ENCODE measurements at regions not wholly inside any gene's neighbourhood (a gene's known extent, or its start where the extent isn't known, plus 50 kb on each side); places are given as distances from the start of the nearest gene placed in this dataset.

DNA sequence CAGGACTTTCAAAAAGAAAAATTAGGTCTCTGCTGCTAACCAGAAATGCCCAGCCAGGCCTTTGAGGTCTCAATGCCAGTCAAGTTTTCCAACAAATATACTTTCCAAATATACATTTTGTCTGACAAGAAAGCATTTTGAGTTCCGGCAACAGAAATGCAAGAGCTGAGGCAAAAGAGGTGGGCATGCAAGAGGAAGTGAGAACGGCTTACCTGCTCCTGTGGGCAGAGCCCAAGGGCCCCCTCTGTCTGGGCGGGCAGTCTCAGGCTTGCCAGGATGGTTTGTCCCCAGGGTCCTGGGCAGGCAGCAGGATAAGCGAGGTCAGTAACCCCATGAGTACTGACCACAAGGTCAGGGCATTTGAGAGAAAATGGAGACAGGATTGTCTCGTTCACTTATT lies 136.1 kb upstream of the TOPAZ1 start:
- DNase-seq (ENCODE audit: low spot score in 2 of 2), result no peak
- Histone ChIP-seq H3K36me3 (replicated peaks) (no peaks in the 10 kb centered on the region), H3K9me3 (no peaks in the 10 kb centered on the region), H3K4me3 (no peak overlapping the region), H3K27me3 (ENCODE audit: low read depth) (no peaks in the 10 kb centered on the region), H3K4me1 (no peaks in the 10 kb centered on the region)
- in situ Hi-C loops (cut with MboI; ENCODE audit: low sequenced_read_pairs), result no loop called here

DNA sequence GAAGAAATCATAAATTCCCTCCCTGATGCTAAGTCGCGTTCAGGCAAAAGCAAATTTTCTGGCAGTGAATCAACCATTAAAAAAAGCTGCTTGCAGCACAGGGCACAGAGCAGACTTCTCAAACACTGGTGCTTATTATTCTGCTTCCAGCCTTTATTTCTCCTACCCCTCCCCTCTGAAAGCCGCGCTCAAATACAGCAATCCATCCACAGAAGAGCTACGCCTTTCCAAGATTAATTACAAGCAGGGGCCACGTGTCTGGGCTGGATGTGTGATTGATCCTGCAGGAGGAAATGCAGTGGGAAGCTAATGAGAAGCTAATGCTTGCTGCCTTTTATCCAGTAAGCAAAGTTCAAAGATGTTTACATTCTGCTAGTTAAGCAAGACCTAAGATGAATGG lies 134.9 kb upstream of the TOPAZ1 start:
- H3K9me3 ChIP-seq, result no peaks in the 10 kb centered on the region
- H3K4me1 ChIP-seq, result no peaks in the 10 kb centered on the region
- in situ Hi-C loops (cut with MboI; ENCODE audit: low sequenced_read_pairs), result no loop called here
- no peak overlapping the region for H3K4me3 ChIP-seq
- H3K36me3 ChIP-seq (replicated peaks), result no peaks in the 10 kb centered on the region
- no peaks in the 10 kb centered on the region for H3K27me3 ChIP-seq (ENCODE audit: low read depth)
- no peak for DNase-seq (ENCODE audit: low spot score in 2 of 2)

DNA sequence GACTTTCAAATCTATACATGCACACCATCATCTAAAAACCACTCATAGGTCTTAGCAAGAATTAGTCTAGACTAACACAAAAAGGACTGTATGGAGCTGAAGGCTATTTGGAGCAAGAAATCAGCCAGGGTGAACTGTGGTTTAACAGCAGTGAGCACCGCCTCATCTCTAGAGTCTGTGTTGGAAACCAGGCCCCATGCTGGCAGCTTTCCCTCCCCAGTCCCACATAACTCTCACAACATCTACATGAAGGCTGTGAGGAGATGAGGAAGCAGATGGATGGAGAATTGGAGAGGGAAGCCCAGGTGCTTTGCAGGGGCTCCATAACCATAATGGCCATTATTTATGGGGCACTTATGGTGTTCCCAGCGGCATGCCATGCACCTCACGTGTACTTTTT lies 133.2 kb upstream of the TOPAZ1 start:
- Histone ChIP-seq H3K27me3 (ENCODE audit: low read depth) (no peaks in the 10 kb centered on the region), H3K9me3 (no peaks in the 10 kb centered on the region), H3K36me3 (replicated peaks) (no peaks in the 10 kb centered on the region), H3K4me3 (no peak overlapping the region), H3K4me1 (no peaks in the 10 kb centered on the region)
- no peak for DNase-seq (ENCODE audit: low spot score in 2 of 2)
- in situ Hi-C loops (cut with MboI; ENCODE audit: low sequenced_read_pairs), result no loop called here

DNA sequence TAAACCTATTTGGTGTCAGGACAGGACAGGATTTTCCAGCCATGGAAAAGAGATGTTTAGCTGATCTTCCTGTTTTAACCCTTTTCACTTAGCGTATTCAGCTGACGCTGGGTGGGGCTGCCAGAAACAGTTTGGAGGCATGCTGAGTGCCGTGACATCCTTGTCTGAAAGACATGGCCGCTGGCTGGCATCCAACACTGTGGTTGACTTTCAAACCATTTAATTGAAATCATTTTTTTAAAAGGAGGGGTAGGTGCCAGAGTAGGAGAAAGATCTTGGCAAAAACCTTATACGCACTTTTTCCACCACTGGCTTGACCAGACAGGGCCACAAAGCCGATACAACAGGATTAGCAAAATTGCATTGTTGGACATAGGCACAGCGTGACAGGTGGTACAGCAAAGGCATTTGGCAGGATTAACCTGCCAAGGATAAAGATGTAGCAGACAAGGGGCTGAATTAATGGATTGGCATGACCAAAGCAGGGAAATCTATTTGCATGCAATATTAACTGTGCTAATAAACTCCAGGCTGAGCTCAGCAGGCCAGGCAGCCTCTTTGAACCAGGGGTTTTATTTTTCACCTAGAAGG lies 131.8 kb upstream of the TOPAZ1 start:
- Histone ChIP-seq H3K4me1 (no peaks in the 10 kb centered on the region), H3K4me3 (no peak overlapping the region), H3K36me3 (replicated peaks) (no peaks in the 10 kb centered on the region), H3K27me3 (ENCODE audit: low read depth) (no peaks in the 10 kb centered on the region), H3K9me3 (no peaks in the 10 kb centered on the region)
- in situ Hi-C loops (cut with MboI; ENCODE audit: low sequenced_read_pairs), result no loop called here
- no peak for DNase-seq (ENCODE audit: low spot score in 2 of 2)

DNA sequence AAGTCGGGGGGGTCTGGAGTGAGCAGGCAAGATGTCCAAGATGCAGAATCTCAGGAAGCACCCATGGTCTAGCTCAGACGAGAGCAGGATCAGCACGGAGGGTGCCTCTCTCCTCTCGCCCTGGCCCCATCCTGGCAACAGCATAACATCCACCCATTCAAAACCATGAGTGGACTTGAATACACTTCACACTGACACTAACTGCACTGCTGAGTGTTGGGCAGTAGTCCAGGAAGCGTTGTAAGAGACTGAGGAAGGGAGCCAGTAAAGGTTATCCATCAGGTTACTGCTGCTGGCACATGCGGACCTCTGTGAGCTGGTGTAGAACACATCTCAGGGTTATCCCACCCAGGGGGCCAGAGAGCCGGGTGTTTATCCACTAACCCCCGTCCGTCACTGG lies 131.0 kb upstream of the TOPAZ1 start:
- no peaks in the 10 kb centered on the region for H3K27me3 ChIP-seq (ENCODE audit: low read depth)
- H3K4me3 ChIP-seq, result no peak overlapping the region
- no peaks in the 10 kb centered on the region for H3K4me1 ChIP-seq
- in situ Hi-C loops (cut with MboI; ENCODE audit: low sequenced_read_pairs), result no loop called here
- H3K36me3 ChIP-seq (replicated peaks), result no peaks in the 10 kb centered on the region
- no peaks in the 10 kb centered on the region for H3K9me3 ChIP-seq
- no peak for DNase-seq (ENCODE audit: low spot score in 2 of 2)

DNA sequence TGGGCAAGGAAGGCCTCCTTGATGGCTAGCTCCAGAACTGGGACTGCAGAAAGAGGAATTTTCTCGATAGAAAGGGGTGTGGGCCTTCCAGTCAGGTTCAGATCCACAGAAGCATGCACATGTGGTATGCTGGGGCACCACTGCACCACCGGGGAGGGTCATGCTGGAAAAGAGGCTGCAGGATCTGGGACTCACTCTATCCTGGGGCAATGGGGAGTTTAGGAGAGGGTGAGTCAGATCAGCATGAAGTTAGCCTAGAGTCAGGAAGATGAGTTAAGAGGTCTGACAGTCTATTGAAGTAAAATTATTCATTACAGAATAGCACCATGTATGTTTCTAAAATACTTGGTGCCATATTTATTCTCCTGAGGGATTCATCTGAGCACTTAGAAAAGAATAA lies 130.2 kb upstream of the TOPAZ1 start:
- in situ Hi-C loops (cut with MboI; ENCODE audit: low sequenced_read_pairs), result no loop called here

DNA sequence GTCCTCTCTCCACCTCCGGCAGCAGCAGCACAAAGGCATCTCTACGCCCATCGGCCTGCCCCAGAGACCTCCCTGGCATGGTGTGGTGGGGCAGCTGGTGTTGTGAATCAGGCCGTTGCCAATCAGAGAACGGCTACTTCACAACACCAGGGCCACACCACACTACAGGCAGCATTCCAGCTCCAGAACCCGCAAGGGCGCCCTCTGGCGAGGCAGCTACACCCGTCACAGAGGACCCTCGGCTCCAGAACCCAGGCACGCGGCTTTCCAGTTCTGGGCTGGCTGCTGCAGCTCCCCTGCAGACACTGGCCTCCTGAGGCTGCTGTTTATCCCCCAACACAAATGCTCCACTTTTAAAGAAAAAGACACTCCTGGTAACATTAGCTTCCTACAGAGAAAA lies 127.5 kb upstream of the TOPAZ1 start:
- no peak overlapping the region for H3K4me3 ChIP-seq
- H3K36me3 ChIP-seq (replicated peaks), result no peaks in the 10 kb centered on the region
- H3K9me3 ChIP-seq, result no peaks in the 10 kb centered on the region
- peak in 1 of 2 experiments; percentile 46 for DNase-seq (ENCODE audit: low spot score in 2 of 2)
- H3K27me3 ChIP-seq (ENCODE audit: low read depth), result no peaks in the 10 kb centered on the region
- in situ Hi-C loops (cut with MboI; ENCODE audit: low sequenced_read_pairs), result no loop called here
- no peaks in the 10 kb centered on the region for H3K4me1 ChIP-seq

More for the DNA sequence above, 130.2 kb upstream of the TOPAZ1 start:
- no peaks in the 10 kb centered on the region for H3K27me3 ChIP-seq (ENCODE audit: low read depth)
- H3K4me3 ChIP-seq, result no peak overlapping the region
- H3K4me1 ChIP-seq, result no peaks in the 10 kb centered on the region
- H3K9me3 ChIP-seq, result no peaks in the 10 kb centered on the region
- H3K36me3 ChIP-seq (replicated peaks), result no peaks in the 10 kb centered on the region
- DNase-seq (ENCODE audit: low spot score in 2 of 2), result no peak

DNA sequence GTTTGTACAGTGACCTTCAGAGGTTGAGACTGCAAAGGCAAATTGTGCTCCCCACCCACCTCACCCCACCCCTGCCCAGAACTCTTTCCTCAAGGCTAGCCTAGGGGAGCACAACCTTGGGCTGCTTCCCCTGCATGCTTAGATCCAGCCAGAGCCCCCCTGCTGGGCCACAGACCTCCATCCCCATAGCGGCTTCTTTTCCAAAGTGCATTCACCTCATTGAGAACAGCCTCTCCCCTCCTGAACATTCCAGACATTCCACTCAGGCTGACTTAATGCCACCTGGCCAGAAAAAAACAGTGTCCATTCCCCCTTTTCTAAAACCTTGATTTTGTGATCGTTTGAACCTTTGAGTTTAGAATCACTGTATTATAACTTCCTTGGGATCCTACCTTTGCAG lies 124.4 kb upstream of the TOPAZ1 start:
- no peaks in the 10 kb centered on the region for H3K9me3 ChIP-seq
- DNase-seq (ENCODE audit: low spot score in 2 of 2), result no peak
- no peaks in the 10 kb centered on the region for H3K4me1 ChIP-seq
- H3K36me3 ChIP-seq (replicated peaks), result no peaks in the 10 kb centered on the region
- H3K4me3 ChIP-seq, result no peak overlapping the region
- no peaks in the 10 kb centered on the region for H3K27me3 ChIP-seq (ENCODE audit: low read depth)
- in situ Hi-C loops (cut with MboI; ENCODE audit: low sequenced_read_pairs), result no loop called here

DNA sequence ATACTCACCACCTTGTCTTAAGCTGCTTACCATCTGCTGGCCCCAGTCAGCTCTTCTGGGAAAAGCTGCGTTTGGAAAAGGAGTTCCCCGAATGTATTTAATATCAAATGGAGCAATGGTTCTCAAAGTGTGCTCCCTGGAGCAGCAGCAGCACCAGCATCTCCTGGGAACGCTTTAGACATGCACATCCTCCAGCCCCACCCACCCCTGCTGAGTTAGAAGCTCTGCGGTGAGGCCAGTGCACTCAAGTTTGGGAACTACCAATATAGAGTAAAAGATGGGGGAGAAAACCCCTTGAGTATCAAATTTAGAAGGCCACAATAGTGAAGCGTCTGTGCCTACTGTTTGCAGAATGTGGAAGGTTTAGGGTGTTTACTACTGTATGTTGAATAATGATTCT lies 124.0 kb upstream of the TOPAZ1 start:
- DNase-seq (ENCODE audit: low spot score in 2 of 2), result no peak
- H3K27me3 ChIP-seq (ENCODE audit: low read depth), result no peaks in the 10 kb centered on the region
- H3K4me3 ChIP-seq, result no peak overlapping the region
- in situ Hi-C loops (cut with MboI; ENCODE audit: low sequenced_read_pairs), result no loop called here
- no peaks in the 10 kb centered on the region for H3K9me3 ChIP-seq
- no peaks in the 10 kb centered on the region for H3K36me3 ChIP-seq (replicated peaks)
- no peaks in the 10 kb centered on the region for H3K4me1 ChIP-seq

DNA sequence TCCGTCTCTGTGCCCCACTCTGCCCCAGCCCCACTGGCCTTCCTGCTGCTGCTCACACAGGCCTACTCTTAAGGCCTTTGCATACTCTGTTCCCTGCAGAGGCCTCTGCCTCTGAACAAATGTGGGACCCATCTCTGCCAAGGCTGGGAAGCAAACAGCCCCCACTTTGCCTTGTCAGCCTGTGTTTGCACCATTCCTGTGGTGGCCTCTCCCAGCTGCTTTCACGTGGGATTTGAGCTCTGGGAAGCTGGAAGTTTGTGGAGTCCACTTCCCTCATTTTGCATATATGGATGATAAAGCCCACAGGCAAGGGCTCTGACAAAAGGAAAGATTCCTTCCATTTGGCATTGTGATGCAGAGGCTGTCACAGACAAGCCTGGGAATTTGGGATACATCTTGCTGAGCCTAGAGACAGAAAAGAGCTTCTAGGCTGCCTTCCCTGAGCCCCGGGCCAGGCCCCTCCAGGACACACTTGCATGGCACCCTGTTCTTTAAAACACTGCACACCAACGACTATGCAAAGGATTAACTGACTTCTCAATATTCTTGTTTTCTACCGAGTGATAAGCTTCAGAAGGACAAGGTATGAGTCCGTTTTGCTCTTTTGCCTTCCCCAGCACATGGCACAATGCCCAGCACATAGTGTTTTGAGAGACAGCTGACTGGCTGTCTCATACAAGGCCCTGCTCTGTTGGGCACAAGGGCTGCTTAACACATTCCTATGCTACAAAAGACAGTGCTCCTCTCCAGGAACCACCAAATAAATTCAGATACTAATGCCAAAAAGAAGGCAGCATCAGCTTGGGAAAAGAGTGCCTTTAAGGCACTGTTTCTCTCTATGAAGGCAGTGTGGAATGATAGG lies 120.7 kb upstream of the TOPAZ1 start:
- peak in 1 of 2 experiments; percentile 9 for DNase-seq (ENCODE audit: low spot score in 2 of 2)
- in situ Hi-C loops (cut with MboI; ENCODE audit: low sequenced_read_pairs), result no loop called here
- Histone ChIP-seq H3K36me3 (replicated peaks) (no peaks in the 10 kb centered on the region), H3K9me3 (no peaks in the 10 kb centered on the region), H3K27me3 (ENCODE audit: low read depth) (no peaks in the 10 kb centered on the region), H3K4me3 (no peak overlapping the region), H3K4me1 (no peaks in the 10 kb centered on the region)

DNA sequence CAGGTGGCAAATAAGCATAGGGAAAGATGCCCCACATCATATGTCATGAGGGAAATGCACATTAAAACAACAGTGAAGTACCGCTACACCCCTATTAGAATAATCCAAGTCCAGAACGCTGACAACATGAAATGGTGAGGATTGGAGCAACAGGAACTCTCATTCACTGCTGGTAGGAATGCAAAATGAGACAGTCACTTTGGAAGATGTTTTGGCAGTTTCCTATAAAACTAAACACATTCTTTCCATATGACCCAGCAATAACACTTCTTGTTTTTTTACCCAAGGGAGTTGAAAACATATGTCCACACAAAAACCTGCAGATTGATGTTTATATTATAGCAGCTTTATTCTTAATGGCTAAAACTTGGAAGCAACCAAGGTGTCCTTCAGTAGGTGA lies 116.4 kb upstream of the TOPAZ1 start:
- Histone ChIP-seq H3K4me3 (no peak overlapping the region), H3K27me3 (ENCODE audit: low read depth) (no peaks in the 10 kb centered on the region), H3K36me3 (replicated peaks) (no peaks in the 10 kb centered on the region), H3K4me1 (no peaks in the 10 kb centered on the region), H3K9me3 (no peaks in the 10 kb centered on the region)
- in situ Hi-C loops (cut with MboI; ENCODE audit: low sequenced_read_pairs), result no loop called here
- DNase-seq (ENCODE audit: low spot score in 2 of 2), result no peak

DNA sequence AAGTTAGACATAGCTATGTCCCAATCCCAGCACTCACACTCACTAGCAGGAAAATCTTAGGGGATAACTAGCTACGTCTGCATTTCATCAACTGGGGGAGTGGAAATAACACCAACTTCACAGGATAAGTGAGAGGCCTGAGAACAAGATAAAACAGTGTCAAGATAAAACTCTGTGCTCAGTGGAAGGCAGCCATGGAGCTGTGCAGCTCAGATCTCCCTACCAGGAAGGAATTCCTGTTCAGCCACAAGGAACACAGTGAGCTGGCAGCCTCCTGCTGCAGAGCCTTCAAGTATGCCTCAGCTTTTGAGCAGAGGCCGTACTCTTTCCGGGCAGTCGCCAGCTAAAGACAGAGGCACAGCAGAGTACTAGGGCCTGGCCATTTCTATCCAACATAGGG lies 115.8 kb upstream of the TOPAZ1 start:
- Histone ChIP-seq H3K27me3 (ENCODE audit: low read depth) (no peaks in the 10 kb centered on the region), H3K4me3 (no peak overlapping the region), H3K9me3 (no peaks in the 10 kb centered on the region), H3K36me3 (replicated peaks) (no peaks in the 10 kb centered on the region), H3K4me1 (no peaks in the 10 kb centered on the region)
- no peak for DNase-seq (ENCODE audit: low spot score in 2 of 2)
- in situ Hi-C loops (cut with MboI; ENCODE audit: low sequenced_read_pairs), result no loop called here

DNA sequence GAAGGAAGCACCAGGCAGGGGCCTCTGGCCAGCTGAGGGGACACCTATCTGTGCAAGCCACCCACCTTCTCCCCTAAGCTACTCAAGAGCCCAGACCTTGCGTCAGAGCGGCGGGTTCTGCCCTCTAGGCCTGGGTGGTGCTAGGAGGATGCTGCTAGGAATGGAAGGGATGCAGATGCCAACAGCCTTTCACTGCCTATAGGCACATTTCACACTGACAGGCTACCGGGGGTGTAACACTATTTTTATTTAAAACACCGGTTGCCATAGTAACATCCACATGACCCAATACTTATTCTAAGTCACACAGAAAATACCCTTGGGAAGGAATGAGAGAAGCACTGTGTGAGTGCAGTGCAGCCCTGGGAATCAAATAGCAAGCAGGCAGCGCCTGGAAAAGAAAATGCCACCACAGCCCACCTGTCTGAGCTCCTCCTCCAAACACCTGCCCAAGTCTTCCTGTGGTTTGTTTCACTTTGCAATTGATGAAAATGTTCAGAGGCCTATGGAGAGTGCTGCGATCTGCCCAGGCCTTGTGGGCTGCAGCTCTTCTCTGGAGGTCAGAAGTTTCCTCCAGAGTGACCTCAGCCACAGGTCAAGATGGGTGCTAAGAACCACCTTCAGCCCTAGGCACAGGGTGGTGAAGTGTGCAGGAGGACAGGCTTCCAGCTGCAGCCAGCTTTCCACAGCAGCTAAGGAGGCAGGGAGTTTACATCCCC lies 113.5 kb upstream of the TOPAZ1 start:
- no peak for DNase-seq (ENCODE audit: low spot score in 2 of 2)
- in situ Hi-C loops (cut with MboI; ENCODE audit: low sequenced_read_pairs), result no loop called here
- H3K4me1 ChIP-seq, result no peaks in the 10 kb centered on the region
- H3K36me3 ChIP-seq (replicated peaks), result no peaks in the 10 kb centered on the region
- H3K9me3 ChIP-seq, result no peaks in the 10 kb centered on the region
- no peak overlapping the region for H3K4me3 ChIP-seq
- H3K27me3 ChIP-seq (ENCODE audit: low read depth), result 0 out of 2 replicates have a peak, but pooled peaks cover 3% of the 10 kb centered on the region

DNA sequence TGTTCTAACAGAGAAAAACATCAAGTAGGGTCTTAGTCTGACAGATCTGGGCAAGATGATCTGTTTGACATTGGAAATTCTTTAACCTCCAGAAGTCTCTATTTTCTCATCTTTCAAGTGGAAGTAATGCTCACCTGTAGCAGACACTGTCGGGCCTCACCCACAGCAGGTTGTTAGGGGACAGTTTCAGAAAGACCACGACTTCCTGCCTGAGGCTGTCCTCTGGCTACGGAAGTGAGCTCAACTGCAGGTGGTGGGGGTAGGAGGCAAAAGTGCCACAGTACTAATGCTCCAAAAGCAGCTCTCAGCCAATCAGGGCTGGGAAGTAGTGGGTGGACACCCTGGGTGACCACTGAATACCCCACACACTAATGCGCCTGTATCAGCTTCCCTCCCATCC lies 111.4 kb upstream of the TOPAZ1 start:
- no peak overlapping the region for H3K4me3 ChIP-seq
- 0 out of 2 replicates have a peak, but pooled peaks cover 3% of the 10 kb centered on the region for H3K27me3 ChIP-seq (ENCODE audit: low read depth)
- in situ Hi-C loops (cut with MboI; ENCODE audit: low sequenced_read_pairs), result no loop called here

More for the DNA sequence above, 111.4 kb upstream of the TOPAZ1 start:
- Histone ChIP-seq H3K36me3 (replicated peaks) (no peaks in the 10 kb centered on the region), H3K4me1 (no peaks in the 10 kb centered on the region), H3K9me3 (no peaks in the 10 kb centered on the region)
- no peak for DNase-seq (ENCODE audit: low spot score in 2 of 2)
